Activated CD4-positive, alpha-beta T cell treated with anti-CD3 and anti-CD28 coated beads, Interleukin-2, amount 10 ng/mL, durations not matched to agents 7 days and 5 days (primary cell): ENCODE measurements at regions not wholly inside any gene's neighbourhood (a gene's known extent, or its start where the extent isn't known, plus 50 kb on each side); places are given as distances from the start of the nearest gene placed in this dataset.
"Not testable (repeated sequence)": the region's sequence is repeated elsewhere in the genome, so short reads cannot be mapped to it uniquely, and the experiment has no call there.

Experiments
- CTCF ChIA-PET: fragments of 350-600 bp; sonication (Branson Sonifier 250); formaldehyde crosslinking; loops from one replicate; lab custom pipeline; 2021; ENCODE audit warnings: antibody characterized with exemption; lab: Charles Lee
- POLR2A ChIA-PET: fragments of 350-600 bp; sonication (Branson Sonifier 250); formaldehyde crosslinking; loops from one replicate; lab custom pipeline; 2021; ENCODE audit warnings: antibody characterized with exemption; lab: Charles Lee
- DNase-seq: peaks from one replicate; pipeline ENCODE4 v3.0.0-alpha.2; 2020
- H3K27ac Mint-ChIP-seq: one replicate; pipeline ENCODE4 v1.8.0; 2021; ENCODE audit warnings: mild to moderate bottlenecking, moderate library complexity, mixed read lengths
- H3K27me3 Mint-ChIP-seq: one replicate; pipeline ENCODE4 v1.8.0; 2021; ENCODE audit warnings: mixed read lengths
- H3K36me3 Mint-ChIP-seq: one replicate; pipeline ENCODE4 v1.8.0; 2021; ENCODE audit warnings: low read depth, mixed read lengths
- H3K4me1 Mint-ChIP-seq: one replicate; pipeline ENCODE4 v1.8.0; 2021; ENCODE audit warnings: mixed read lengths
- H3K4me3 Mint-ChIP-seq: one replicate; pipeline ENCODE4 v1.8.0; 2021; ENCODE audit warnings: mild to moderate bottlenecking, moderate library complexity, mixed read lengths
- H3K9me3 Mint-ChIP-seq: one replicate; pipeline ENCODE4 v1.8.0; 2021; ENCODE audit warnings: mixed read lengths

DNA sequence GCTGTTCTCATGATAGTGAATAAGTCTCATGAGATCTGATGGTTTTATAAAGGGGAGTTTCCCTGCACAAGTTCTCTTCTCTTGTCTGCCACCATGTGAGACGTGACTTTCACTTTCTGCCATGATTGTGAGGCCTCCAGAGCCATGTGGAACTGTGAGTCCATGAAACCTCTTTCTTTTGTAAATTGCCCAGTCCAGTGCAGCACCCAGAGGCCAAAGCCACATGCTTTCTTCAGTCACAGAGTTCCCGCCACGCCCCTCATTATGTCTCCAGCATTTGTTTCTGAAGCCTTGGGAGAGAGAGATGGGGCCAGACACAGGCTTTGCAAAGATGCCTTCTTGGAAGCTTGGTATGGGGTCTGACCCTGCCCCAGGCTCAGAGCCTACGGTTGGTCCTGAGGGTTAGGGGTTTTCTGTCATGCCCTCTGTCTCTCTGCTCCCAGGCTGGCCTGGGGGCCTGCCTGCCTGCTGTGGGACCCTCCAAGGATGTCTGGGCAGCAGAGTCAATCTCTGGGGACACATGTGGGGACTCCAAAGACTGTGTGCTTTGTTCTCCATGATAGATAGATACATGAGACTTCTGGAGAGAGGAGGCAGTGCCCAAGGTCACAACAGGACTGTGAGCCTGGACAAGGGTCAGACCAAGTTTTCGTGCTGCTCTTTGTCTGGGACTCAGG, 114.1 kb upstream of the PRMT8 start:
- H3K27me3 Mint-ChIP-seq: peaks cover 31% of the 10 kb centered on the region
- H3K27ac Mint-ChIP-seq: no peak overlapping the region
- peaks cover 3% of the 10 kb centered on the region for H3K9me3 Mint-ChIP-seq
- H3K36me3 Mint-ChIP-seq: no peaks in the 10 kb centered on the region
- no peak overlapping the region for H3K4me3 Mint-ChIP-seq
- CTCF ChIA-PET: interaction anchor here (0.9 kb wide), 1 partner anchor 89 kb away, joined by 3 read pairs; no protein-coding TSS in a partner anchor
- no peak for DNase-seq
- H3K4me1 Mint-ChIP-seq: no peaks in the 10 kb centered on the region
- POLR2A ChIA-PET: no interaction called here

DNA sequence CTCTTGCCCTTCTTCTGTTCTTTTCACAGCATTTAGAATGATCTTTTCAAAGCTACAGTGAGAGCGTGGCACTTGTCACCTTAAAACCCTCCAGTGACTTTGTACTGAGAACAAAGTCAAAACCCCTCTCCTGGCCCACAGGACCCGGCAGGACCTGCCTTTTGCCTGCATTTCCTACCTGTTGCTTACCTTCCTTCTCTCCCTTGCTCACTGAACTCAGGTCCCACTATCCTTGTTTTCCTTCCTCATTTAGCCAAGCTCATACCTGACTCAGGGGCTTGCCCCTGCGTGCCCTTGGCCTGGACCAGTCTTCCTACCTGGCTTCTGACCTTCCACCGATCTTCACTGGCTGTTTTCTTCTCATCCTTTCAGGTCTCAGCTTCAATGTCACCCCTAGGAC, 112.3 kb upstream of the PRMT8 start:
- CTCF ChIA-PET: no interaction called here
- POLR2A ChIA-PET: no interaction called here
- H3K4me1 Mint-ChIP-seq: no peaks in the 10 kb centered on the region

DNA sequence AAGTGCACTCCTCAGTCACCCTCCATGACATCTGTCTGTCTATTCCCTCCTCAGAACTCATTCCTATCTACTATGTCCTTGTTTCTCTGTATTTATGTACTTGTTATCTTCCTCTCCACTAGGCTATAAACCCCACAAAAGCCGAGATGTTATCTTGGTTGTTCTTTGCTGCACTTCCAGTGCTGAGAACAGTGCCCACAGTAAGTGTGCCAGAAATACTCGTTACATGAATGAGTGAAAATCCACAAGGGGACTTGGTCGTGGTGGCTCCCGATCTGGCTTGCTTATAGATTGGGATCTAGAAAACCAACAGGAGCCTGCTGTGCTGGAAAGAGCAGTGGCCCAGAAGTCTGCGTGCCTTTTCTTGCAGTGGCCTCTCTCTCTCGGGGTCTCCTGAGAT, 111.9 kb upstream of the PRMT8 start:
- CTCF ChIA-PET: no interaction called here
- Mint-ChIP-seq H3K4me3 (no peak overlapping the region), H3K9me3 (peaks cover 3% of the 10 kb centered on the region), H3K27me3 (peaks cover 35% of the 10 kb centered on the region), H3K36me3 (no peaks in the 10 kb centered on the region), H3K4me1 (no peaks in the 10 kb centered on the region), H3K27ac (no peak overlapping the region)
- no peak for DNase-seq
- POLR2A ChIA-PET: no interaction called here

More for the DNA sequence above, 112.3 kb upstream of the PRMT8 start:
- peaks cover 33% of the 10 kb centered on the region for H3K27me3 Mint-ChIP-seq
- H3K36me3 Mint-ChIP-seq: no peaks in the 10 kb centered on the region
- H3K4me3 Mint-ChIP-seq: no peak overlapping the region
- DNase-seq: no peak
- H3K27ac Mint-ChIP-seq: no peak overlapping the region
- peaks cover 3% of the 10 kb centered on the region for H3K9me3 Mint-ChIP-seq

DNA sequence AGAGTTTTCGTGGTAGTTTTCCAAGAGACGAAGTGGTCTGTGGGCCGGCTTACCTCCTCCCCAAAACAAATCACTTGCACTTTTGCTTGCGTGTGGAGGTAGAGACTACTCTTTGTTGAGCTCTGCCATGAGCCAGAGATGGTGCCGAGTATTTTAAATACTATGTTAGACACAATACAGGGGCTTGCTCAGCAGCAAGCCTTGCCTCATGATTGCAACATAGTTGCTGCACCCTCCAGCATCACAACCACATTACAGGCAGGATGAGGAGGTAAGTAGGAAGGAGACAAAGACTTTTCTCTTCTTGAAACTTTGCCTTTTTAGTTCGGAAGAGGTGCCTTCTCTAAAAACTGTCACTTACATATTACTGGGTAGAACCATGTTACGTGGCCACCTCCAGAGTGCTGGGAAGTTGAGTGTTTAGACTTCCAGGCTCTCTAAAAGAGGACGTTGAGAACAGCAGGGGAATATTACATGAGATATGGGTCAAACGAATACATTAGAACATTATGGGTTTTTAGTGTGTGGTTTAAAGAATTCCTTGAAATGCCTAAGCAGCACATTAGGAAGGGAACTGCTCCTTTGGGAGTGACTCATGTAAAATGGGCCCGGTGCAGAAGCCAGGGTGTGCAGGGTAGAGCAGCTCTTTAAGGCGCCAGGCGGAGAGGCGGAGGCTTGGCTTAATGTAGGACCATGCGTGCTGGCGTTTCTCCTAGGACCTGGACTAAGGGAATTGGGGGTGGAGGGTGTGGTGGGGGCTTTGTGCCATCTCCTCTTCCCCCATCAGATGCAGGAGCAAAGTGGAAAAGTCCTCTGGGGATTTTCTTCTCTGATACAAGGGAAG, 110.6 kb upstream of the PRMT8 start:
- Mint-ChIP-seq H3K27me3 (peaks cover 31% of the 10 kb centered on the region), H3K4me1 (no peaks in the 10 kb centered on the region), H3K27ac (no peak overlapping the region), H3K4me3 (no peak overlapping the region), H3K9me3 (peaks cover 3% of the 10 kb centered on the region), H3K36me3 (no peaks in the 10 kb centered on the region)
- no peak for DNase-seq
- POLR2A ChIA-PET: no interaction called here
- CTCF ChIA-PET: no interaction called here

DNA sequence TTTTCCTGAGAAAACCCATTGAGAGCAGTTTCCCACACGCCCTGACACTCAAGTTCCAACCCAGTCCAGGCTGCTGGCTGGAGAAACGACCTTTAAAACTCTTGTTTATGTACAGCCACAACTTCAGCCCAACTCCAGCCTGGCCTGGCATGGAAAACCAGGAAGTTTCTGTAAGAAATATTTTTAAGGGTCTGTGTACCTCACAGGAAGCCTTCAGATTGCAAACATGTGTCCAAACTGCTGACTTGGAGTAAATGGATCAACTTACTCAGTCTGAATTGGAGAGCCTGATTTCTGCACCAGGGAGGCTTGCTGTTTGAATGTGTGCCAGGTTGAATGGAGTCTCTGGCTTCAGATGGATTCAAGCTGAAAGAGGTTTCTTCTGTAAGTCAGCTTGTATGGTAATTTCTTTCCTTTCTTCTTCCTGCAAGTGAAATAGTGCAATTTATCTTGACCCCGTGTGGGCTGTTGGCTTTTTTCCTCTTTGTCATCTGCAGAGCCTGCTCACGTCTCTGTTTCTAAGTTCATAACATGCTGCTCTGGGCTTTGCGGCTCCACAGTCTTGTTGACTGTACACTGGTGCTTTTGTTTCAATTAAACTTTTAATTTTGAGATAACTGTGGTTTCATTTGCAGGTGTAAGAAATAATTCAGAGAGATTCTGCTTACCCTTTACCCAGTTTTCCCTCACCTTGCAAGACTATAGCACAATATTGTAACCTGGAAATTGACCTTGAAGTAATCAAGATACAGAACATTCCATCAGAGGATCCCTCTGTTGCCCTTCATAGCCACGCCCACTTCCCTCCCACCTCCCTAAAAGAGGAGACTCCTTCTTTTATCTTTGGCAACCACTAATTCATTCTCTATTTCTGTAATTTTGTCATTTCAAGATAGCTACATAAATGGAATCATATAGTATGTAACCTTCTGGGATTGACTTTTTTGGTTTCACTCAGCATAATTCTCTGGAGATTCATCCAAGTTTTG, 109.7 kb upstream of the PRMT8 start:
- Mint-ChIP-seq H3K27me3 (peaks cover 32% of the 10 kb centered on the region), H3K27ac (no peak overlapping the region), H3K36me3 (no peaks in the 10 kb centered on the region), H3K4me3 (no peak overlapping the region), H3K4me1 (no peaks in the 10 kb centered on the region), H3K9me3 (peaks cover 3% of the 10 kb centered on the region)
- ChIA-PET CTCF (no interaction called here), POLR2A (no interaction called here)
- DNase-seq: no peak

DNA sequence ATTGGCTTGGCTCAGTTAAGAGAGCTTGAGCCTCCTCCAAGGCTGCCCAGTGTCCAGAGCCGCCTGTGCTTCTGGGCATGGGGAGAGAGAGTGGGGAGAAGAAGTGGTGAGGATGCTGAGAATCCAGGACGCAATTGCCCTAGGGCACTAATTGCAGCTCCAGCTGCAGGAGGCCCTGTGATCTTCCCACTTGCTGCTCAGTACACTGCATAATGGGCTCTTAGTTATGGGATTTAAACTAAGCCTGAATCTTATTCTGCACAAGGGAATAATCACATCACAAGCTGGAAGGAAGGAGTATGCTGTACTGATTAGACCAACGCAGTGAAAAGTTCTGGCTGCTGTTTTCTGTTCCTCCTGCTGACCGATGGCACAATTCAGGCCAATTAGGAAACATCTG, 101.0 kb upstream of the PRMT8 start:
- Mint-ChIP-seq H3K4me1 (no peaks in the 10 kb centered on the region), H3K9me3 (no peaks in the 10 kb centered on the region), H3K36me3 (no peaks in the 10 kb centered on the region), H3K27me3 (peaks cover 3% of the 10 kb centered on the region), H3K27ac (no peak overlapping the region), H3K4me3 (no peak overlapping the region)
- ChIA-PET CTCF (no interaction called here), POLR2A (no interaction called here)
- no peak for DNase-seq

DNA sequence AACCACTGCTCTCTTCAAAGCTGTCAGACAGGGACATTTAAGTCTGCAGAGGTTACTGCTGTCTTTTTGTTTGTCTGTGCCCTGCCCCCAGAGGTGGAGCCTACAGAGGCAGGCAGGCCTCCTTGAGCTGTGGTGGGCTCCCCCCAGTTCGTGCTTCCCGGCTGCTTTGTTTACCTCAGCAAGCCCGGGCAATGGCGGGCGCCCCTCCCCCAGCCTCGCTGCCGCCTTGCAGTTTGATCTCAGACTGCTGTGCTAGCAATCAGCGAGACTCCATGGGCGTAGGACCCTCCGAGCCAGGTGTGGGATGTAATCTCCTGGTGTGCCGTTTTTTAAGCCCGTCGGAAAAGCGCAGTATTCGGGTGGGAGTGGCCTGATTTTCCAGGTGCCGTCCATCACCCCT, 93.4 kb upstream of the PRMT8 start:
- H3K4me1 Mint-ChIP-seq, H3K27ac Mint-ChIP-seq, DNase-seq, H3K36me3 Mint-ChIP-seq, CTCF ChIA-PET, H3K9me3 Mint-ChIP-seq, H3K4me3 Mint-ChIP-seq, POLR2A ChIA-PET: not testable (repeated sequence)
- peaks cover 15% of the 10 kb centered on the region for H3K27me3 Mint-ChIP-seq

DNA sequence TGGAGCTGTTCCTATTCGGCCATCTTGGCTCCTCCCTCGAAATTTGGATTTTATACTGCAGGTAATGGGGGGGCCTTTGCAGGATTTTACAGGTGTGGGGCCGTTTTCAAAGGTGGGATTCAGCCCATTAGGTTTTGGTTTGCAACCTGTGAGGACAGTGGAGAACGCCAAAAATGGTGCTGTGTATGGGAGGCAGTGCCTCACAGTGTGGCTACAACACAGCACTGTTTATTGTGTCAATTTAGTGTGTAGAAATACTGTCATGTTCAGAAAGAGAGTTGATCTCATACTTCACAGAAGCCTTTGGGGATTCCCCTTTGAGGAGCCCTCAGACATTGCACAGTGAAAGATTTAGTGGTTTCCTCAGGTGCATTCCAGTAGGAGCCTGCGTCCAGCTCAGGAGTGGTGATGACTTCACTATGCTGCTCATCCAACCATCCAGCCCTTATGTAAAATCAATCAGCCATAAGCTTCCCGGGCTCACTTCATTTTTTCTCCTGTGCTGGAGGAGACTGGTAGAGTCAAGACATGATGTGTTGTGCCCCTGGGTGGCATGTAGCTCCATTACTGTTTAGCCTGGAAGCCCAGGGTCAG, 92.7 kb upstream of the PRMT8 start:
- no peaks in the 10 kb centered on the region for H3K4me1 Mint-ChIP-seq
- CTCF ChIA-PET: no interaction called here

DNA sequence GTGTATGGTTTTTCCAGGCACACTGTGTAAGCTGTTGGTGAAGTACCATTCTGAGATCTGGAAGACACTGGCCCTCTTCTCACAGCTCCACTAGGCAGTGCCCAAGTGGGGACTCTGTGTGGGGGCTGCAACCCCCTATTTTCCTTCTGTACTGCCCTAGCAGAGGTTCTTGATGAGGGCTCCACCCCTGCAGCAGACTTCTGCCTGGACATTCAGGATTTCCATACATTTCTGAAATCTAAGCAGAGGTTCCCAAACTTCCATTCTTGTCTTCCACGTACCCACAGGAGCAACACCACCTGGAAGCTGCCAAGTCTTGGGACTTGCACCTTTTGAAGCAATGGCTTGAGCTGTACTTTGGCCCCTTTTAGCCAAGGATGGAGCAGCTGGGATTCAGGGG, 85.2 kb upstream of the PRMT8 start:
- POLR2A ChIA-PET: no interaction called here
- Mint-ChIP-seq H3K36me3 (no peaks in the 10 kb centered on the region), H3K9me3 (peaks cover 32% of the 10 kb centered on the region), H3K4me1 (no peaks in the 10 kb centered on the region), H3K27ac (no peak overlapping the region), H3K4me3 (no peak overlapping the region), H3K27me3 (no peaks in the 10 kb centered on the region)
- CTCF ChIA-PET: no interaction called here
- no peak for DNase-seq

More for the DNA sequence above, 92.7 kb upstream of the PRMT8 start:
- no peaks in the 10 kb centered on the region for H3K36me3 Mint-ChIP-seq
- H3K27me3 Mint-ChIP-seq: peaks cover 15% of the 10 kb centered on the region
- H3K9me3 Mint-ChIP-seq: no peaks in the 10 kb centered on the region
- H3K4me3 Mint-ChIP-seq: no peak overlapping the region
- POLR2A ChIA-PET: no interaction called here
- H3K27ac Mint-ChIP-seq: no peak overlapping the region
- DNase-seq: no peak

DNA sequence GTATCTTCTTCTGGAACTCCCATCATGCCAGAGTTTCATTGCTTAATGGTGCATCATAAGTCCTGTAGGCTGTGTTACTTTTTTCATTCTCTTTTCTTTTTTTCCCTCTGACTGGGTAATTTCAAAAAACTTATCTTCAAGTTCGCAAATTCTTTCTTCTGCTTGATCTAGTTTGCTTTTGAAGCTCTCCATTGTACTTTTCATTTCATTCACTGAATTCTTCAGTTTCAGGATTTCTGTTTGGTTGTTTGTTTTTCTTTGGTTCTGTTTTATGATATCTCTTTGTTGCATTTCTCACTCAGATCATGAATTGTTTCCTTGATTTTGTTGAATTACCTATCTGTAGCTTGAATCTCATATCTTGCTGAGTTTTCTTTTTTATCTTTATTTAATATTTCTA, 83.3 kb upstream of the PRMT8 start:
- DNase-seq: no peak
- H3K27ac Mint-ChIP-seq: no peak overlapping the region
- POLR2A ChIA-PET: no interaction called here
- H3K9me3 Mint-ChIP-seq: peaks cover 32% of the 10 kb centered on the region
- H3K36me3 Mint-ChIP-seq: no peaks in the 10 kb centered on the region
- CTCF ChIA-PET: no interaction called here
- no peak overlapping the region for H3K4me3 Mint-ChIP-seq
- H3K27me3 Mint-ChIP-seq: peaks cover 3% of the 10 kb centered on the region
- H3K4me1 Mint-ChIP-seq: no peaks in the 10 kb centered on the region

DNA sequence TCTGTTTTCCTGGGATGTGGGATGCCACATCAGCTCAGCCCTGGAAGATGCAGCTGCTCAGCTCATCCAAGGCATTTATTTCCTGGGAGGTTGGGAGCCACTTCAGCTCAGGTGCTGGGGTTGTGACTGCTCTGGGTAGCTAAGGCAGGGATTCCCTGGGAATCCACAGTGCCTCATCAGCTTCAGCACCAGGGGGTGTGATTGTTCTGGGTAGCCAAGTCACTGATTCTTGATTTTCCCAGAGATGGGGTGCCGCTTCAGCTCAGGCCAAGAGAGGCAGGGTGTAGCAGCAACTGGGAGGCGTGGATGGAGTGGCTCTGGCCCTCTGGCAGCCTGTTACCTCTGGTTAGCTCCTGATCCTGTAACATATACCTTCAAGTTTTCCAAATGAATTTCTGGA, 81.3 kb upstream of the PRMT8 start:
- Mint-ChIP-seq H3K9me3 (peaks cover 32% of the 10 kb centered on the region), H3K36me3 (no peaks in the 10 kb centered on the region), H3K4me1 (no peaks in the 10 kb centered on the region), H3K4me3 (no peak overlapping the region), H3K27me3 (peaks cover 3% of the 10 kb centered on the region), H3K27ac (no peak overlapping the region)
- DNase-seq: no peak
- ChIA-PET POLR2A (no interaction called here), CTCF (no interaction called here)

DNA sequence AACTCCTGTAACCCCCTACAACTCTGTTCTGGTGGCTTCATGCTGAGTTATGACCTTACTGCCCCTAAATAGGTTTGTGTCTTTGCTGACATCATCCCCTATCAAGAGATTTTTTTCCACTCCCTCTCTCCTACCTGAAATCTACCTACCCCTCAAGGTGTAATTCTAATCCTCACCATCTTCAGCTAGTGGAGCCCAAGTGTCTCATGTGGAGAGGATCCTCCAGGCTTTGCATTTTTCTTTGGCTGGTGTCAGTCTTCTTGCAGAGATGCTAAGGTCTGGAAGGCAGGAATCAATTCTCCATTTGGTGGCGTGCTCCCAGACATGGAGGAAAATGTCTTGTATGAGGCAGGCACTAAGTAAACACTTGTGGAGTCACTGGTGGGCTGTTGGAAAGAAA, 74.8 kb upstream of the PRMT8 start:
- POLR2A ChIA-PET: no interaction called here

More for the DNA sequence above, 74.8 kb upstream of the PRMT8 start:
- Mint-ChIP-seq H3K4me1 (no peaks in the 10 kb centered on the region), H3K36me3 (no peaks in the 10 kb centered on the region), H3K4me3 (no peak overlapping the region), H3K9me3 (no peaks in the 10 kb centered on the region), H3K27me3 (peaks cover 14% of the 10 kb centered on the region), H3K27ac (no peak overlapping the region)
- CTCF ChIA-PET: interaction anchor here (1.7 kb wide), 1 partner anchor 8 kb away, joined by 4 read pairs; no protein-coding TSS in a partner anchor
- no peak for DNase-seq
